ENCODE measurements at regions not wholly inside any gene's neighbourhood (a gene's known extent, or its start where the extent isn't known, plus 50 kb on each side); places are given as distances from the start of the nearest gene placed in this dataset.

DNA sequence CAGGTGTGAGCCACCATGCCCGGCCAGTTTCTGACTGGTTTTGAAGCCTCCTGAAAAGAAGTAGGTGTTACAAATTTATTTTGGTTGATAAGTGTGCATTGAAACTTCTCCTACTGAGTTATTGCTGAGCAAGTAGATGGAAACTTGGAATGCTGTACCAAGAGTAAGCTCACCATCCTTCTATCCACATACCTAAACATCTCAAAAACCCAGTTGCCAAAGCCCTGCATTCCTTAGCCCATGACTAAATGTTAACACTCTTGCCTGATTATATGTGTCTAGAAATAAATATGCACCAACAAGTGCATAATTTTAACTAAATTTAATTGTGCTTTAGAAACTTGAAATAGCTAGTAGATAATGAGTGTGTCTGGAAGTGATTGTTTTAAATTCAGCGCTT, 357.8 kb downstream of the DUSP6 start:
- TF ChIP-seq, protein P1, sequence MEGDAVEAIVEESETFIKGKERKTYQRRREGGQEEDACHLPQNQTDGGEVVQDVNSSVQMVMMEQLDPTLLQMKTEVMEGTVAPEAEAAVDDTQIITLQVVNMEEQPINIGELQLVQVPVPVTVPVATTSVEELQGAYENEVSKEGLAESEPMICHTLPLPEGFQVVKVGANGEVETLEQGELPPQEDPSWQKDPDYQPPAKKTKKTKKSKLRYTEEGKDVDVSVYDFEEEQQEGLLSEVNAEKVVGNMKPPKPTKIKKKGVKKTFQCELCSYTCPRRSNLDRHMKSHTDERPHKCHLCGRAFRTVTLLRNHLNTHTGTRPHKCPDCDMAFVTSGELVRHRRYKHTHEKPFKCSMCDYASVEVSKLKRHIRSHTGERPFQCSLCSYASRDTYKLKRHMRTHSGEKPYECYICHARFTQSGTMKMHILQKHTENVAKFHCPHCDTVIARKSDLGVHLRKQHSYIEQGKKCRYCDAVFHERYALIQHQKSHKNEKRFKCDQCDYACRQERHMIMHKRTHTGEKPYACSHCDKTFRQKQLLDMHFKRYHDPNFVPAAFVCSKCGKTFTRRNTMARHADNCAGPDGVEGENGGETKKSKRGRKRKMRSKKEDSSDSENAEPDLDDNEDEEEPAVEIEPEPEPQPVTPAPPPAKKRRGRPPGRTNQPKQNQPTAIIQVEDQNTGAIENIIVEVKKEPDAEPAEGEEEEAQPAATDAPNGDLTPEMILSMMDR (IDR thresholded peaks at IDR 0.05): no peak
- TF ChIP-seq POLR2A (IDR thresholded peaks at IDR 0.05): no peak

Measured in heart left ventricle (tissue), 13 donors.